HL-60 (cell line): ENCODE measurements at regions not wholly inside any gene's neighbourhood (a gene's known extent, or its start where the extent isn't known, plus 50 kb on each side); places are given as distances from the start of the nearest gene placed in this dataset.
A peak's percentile ranks its signal among the peaks of the same experiment; 100 is the strongest.

Source experiments
- DNase-seq, 2 experiments: peaks; one replicate each; pipeline ENCODE4 v3.0.0-alpha.2; 2010 to 2020; ENCODE audit warnings: low read depth in 1 of 2, low spot score in 1 of 2
- H3K27ac ChIP-seq: fragments of 250-450 bp; sonication (Bioruptor Pico); replicated peaks from 2 replicates; pipeline ENCODE4 v1.5.1; 2020; ENCODE audit warnings: mild to moderate bottlenecking, moderate library complexity
- H3K27me3 ChIP-seq: fragments of 250-450 bp; sonication (Bioruptor Pico); 2 replicates; pipeline ENCODE4 v1.5.1; 2021; ENCODE audit warnings: mild to moderate bottlenecking, moderate library complexity; ENCODE audit not compliant: insufficient read depth, poor library complexity, severe bottlenecking
- H3K4me3 ChIP-seq: replicated peaks from 2 replicates; pipeline ENCODE4 v1.5.1; 2011; ENCODE audit warnings: mild to moderate bottlenecking, control low read depth, low read length; ENCODE audit not compliant: insufficient read depth
- CTCF ChIP-seq: IDR thresholded peaks from one replicate; pipeline ENCODE4 v1.5.1; 2011; ENCODE audit warnings: low read length, control low read depth, inconsistent platforms; ENCODE audit not compliant: insufficient read depth
- GABPA ChIP-seq: IDR thresholded peaks from 2 replicates; pipeline ENCODE4 v1.6.1; 2012; ENCODE audit warnings: low read depth
- POLR2AphosphoS5 ChIP-seq: IDR thresholded peaks from 2 replicates; pipeline ENCODE4 v1.6.1; 2012; ENCODE audit warnings: low read depth
- REST ChIP-seq: IDR thresholded peaks from 2 replicates; pipeline ENCODE4 v1.6.1; 2012; ENCODE audit warnings: low read depth; ENCODE audit not compliant: insufficient replicate concordance
- SPI1 ChIP-seq: IDR thresholded peaks from 2 replicates; pipeline ENCODE4 v1.6.1; 2012; ENCODE audit warnings: low read depth, mild to moderate bottlenecking, borderline replicate concordance

- DNase-seq = no peak
- Histone ChIP-seq H3K4me3 (no peak overlapping the region), H3K27ac (no peak overlapping the region), H3K27me3 (no peaks in the 10 kb centered on the region)
- TF ChIP-seq CTCF (peak; percentile 18), GABPA (no peak)
These were observed 53.5 kb upstream of the MYEOV start for GRCh38 chr11:69240332-69241074.

GRCh38 chr11:69241075-69241740 lies 52.7 kb upstream of the MYEOV start:
- no peak for TF ChIP-seq POLR2AphosphoS5
- H3K27me3 ChIP-seq = no peaks in the 10 kb centered on the region
- no peak for DNase-seq
- H3K4me3 ChIP-seq = no peak overlapping the region
- no peak overlapping the region for H3K27ac ChIP-seq

GRCh38 chr11:69241844-69242243 lies 52.1 kb upstream of the MYEOV start:
- H3K4me3 ChIP-seq = no peak overlapping the region
- DNase-seq = no peak
- H3K27me3 ChIP-seq = no peaks in the 10 kb centered on the region
- H3K27ac ChIP-seq = no peak overlapping the region
- TF ChIP-seq POLR2AphosphoS5 (no peak), CTCF (no peak), SPI1 (no peak), GABPA (no peak), REST (no peak)

GRCh38 chr11:69242266-69242920 lies 51.6 kb upstream of the MYEOV start:
- H3K4me3 ChIP-seq = no peak overlapping the region
- peak; percentile 14 to 22 for DNase-seq
- H3K27me3 ChIP-seq = no peaks in the 10 kb centered on the region
- TF ChIP-seq POLR2AphosphoS5 (no peak), SPI1 (0 out of 2 replicates have a peak, but pooled peaks have one; percentile 2)
- no peak overlapping the region; the same call in 1 of the 2 replicates for H3K27ac ChIP-seq

- H3K4me3 ChIP-seq = no peak overlapping the region
- no peaks in the 10 kb centered on the region for H3K27me3 ChIP-seq
- DNase-seq = no peak
- TF ChIP-seq POLR2AphosphoS5 (no peak), SPI1 (no peak), REST (no peak), CTCF (no peak), GABPA (no peak)
- no peak overlapping the region for H3K27ac ChIP-seq
These were observed 50.3 kb upstream of the MYEOV start for GRCh38 chr11:69243496-69244200.
